HG02852 (cell line): ENCODE measurements at regions not wholly inside any gene's neighbourhood (a gene's known extent, or its start where the extent isn't known, plus 50 kb on each side); places are given as distances from the start of the nearest gene placed in this dataset.
"Not testable (repeated sequence)": the region's sequence is repeated elsewhere in the genome, so short reads cannot be mapped to it uniquely, and the experiment has no call there.

Source experiments
- ATAC-seq: cut with Tn5 transposase; IDR thresholded peaks from one replicate; pipeline ENCODE4 v1.9.1; 2021; ENCODE audit warnings: mild to moderate bottlenecking, moderate library complexity; ENCODE audit not compliant: unreplicated experiment

DNA sequence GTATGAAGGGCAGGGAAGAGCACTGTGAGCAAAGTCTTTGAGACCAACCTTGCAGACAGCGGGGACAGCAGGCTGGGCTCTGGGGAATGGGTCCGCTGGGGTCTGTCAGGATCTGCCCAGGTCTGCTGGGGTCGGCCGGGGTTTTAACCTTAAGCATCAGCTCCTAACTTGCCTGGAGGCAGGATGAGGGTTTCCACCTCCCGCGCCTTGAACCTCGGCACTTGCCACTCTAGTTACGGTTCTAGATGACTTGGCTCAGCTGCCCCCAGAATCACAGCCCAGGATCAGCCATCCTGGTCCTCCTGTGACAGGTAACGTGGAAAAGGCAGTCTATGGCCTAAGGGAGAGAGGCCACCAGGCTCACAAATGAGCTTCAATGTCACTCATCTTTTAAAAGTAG lies 50.4 kb upstream of the CACUL1 start:
- ATAC-seq: no peak

- no peak for ATAC-seq
These were observed 52.9 kb upstream of the CACUL1 start for GRCh38 chr10:118807512-118808305.

DNA sequence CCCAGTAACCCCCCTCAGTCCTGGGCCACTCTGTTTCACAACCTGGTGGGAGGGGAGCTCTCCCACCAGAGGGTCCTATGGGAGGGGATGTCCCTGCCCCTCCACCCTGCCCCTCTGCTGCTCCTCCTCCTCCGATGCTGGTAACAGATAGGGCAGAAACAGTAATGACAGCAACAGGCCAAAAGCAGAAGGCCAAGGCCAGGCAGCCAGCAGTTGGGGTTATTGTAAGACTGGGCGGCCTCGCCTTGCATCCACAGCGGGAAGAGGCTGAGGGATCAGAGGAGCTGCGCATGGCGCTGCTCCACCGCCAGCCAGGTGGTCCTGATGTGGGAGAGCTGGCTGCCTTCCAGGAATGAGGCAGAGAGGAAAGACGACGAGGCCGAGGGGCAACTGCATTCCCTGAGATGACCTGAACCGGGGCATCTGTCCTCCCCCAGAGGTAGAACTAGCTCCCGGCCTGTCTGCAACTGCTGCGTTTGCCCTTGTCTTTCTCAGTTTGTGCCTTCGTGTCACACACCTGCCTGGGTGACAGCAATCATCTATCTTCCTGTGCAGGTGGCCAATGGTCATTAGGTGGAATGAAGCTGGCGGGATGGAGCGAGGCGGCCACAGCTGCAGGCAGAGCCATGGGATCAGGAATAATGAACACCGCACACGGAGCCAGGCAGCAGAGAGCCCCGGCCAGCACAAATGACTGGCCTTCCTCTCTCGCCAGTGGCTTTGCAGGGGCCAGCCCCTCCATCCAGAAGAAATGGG lies 54.0 kb upstream of the CACUL1 start:
- ATAC-seq: no peak

- ATAC-seq: no peak
These were observed 54.8 kb upstream of the CACUL1 start for GRCh38 chr10:118809357-118810220.

DNA sequence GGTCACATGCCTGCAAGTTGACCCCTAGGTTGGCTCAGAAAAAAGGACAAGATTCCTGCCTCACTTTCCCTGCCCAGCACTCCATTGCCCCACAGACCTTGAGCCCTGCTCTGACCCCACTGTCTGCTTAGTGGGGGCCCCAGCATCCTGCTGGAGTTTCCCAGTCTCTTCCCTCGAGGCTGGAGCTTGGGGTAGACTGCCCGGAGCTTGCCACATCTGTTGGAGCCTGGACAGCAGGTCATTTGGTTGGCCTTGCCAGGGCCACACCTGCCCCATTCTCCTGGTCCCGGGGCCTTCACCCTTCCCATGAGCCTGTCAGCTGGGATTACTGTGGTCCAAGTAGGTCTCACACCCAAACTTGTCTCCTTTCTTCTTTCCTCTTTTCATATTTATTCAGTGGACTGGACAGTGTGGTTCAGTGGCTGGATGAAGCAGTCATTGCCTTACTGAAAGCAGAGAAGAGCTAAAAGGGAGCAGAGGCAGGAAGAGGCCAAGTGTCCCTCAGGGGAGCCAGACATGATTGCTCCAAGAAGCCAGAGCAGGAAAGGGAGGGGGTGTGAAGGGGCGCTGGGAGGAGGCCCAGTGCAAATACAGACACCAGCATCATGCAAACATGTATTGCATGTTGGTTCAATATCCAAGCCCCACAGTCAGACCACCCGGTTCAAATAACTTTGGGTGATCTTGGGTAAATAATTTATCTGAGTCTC lies 56.2 kb upstream of the CACUL1 start:
- no peak for ATAC-seq

DNA sequence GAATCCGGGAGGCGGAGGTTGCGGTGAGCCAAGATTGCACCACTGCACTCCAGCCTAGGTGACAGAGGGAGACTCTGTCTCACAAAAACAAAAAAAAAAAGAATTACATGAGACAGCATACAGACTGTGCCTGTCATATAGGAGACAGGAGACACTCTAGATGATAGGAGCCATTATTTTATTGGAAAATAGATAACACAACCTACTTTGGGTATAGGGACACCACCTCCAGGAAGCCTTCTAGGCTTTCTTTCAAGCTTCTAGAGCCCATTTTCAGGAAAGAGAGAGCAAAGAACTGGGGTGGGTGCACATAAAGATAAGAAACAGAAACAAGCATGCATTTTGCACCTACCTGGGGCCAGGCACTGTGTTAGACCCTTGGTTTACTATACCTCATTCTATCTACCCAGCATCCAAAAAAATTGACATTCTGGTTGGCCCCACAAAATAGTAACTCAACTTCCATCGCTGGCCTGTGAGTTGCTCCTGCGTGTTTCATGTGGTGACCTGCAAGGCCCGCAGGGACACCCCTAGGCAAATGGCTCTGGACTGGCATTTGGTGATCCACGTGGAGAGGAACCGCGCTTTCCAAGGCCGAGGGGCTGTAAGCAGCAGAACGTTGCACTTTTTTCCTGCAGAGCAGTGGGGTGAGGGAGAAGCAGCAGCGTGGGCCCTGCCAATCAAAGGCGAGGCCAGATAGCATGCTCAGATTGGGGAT lies 57.1 kb upstream of the CACUL1 start:
- ATAC-seq: no peak

- no peak for ATAC-seq
These were observed 57.6 kb upstream of the CACUL1 start for GRCh38 chr10:118812393-118812740.

DNA sequence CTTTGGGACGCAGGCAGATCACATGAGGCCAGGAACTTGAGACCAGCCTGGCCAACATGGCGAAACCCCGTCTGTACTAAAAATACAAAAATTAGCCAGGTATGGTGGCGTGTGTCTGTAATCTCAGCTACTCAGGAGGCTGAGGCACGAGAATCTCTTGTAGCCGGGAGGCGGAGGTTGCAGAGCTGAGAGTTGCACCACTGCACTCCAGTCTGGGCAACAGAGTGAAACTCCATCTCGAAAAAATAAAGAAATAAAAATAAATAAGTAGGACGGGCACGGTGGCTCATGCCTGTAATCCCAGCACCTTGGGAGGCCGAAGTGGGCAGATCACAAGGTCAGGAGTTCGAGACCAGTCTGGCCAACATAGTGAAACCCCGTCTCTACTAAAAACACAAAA lies 58.2 kb upstream of the CACUL1 start:
- not testable (repeated sequence) for ATAC-seq

GRCh38 chr10:118816471-118817168 lies 61.9 kb upstream of the CACUL1 start:
- no peak for ATAC-seq

GRCh38 chr10:118817328-118818068 lies 62.7 kb upstream of the CACUL1 start:
- ATAC-seq: no peak

- no peak for ATAC-seq
These were observed 64.0 kb upstream of the CACUL1 start for GRCh38 chr10:118818621-118819221.

DNA sequence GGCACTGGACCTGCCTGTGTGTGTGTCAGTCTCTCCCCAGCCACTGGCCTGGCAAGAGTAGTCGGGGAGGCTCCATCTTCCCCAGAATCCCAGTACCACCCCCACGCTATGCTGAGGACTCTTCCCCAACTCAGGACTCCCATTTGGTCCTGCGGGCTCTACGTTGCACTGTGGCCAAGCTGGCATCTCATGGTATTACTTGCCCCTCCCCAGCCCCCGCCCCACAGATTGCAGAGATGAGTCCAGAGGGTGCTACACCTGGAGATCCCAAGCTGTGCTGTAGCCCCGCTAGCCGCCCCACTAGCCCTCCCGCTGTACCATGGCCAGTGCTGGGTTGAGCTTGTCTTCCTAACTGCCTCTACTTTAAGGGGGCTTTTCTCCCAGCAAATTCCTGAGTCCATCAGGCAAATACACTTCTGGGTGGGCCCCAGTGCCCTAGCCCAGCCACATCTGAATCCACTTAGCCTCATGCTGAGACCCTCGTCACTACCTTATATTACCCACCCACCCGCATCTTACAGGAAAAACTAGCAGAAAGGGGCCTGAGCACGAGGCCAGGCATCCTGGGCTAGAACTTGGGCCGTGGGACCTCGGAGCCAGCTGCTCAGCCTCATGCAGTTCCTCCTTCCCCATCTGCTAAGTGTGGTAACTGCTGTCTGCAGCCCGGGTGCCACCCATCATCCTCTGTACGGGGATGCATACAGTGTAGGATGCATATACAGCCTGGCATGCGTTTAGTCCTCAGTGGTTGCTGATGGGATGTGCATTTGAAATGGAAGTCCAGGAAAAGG lies 65.8 kb upstream of the CACUL1 start:
- ATAC-seq: no peak

GRCh38 chr10:118823256-118823907 lies 68.6 kb upstream of the CACUL1 start:
- ATAC-seq: no peak

GRCh38 chr10:118827053-118827452 lies 72.3 kb upstream of the CACUL1 start:
- no peak for ATAC-seq

GRCh38 chr10:118827466-118828155 lies 72.8 kb upstream of the CACUL1 start:
- ATAC-seq: no peak

DNA sequence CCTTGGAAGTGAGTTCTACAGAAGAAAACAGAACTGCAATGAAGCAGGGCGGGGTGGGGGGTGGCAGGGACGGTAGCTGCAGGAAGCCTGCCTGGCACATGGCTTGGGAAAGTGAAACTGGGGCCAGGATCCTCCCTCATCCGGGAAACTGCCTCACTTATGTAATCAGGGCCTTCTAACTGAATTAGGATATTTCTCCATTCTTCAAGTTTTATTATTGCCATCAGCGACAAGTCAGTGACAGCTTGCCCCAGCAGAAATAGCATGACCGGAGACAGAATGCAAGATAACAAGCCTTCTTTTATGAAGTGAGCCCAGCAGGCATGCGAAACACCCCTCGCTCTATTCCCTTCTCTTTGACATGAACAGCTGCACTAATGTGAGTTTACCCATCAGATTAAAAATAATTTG lies 77.5 kb upstream of the CACUL1 start:
- no peak for ATAC-seq

GRCh38 chr10:118834370-118834769 lies 79.6 kb upstream of the CACUL1 start:
- ATAC-seq: not testable (repeated sequence)
